ENCODE measurements at regions not wholly inside any gene's neighbourhood (a gene's known extent, or its start where the extent isn't known, plus 50 kb on each side); places are given as distances from the start of the nearest gene placed in this dataset.
"Not testable (repeated sequence)": the region's sequence is repeated elsewhere in the genome, so short reads cannot be mapped to it uniquely, and the experiment has no call there.

- no peak for DNase-seq (ENCODE audit: low read depth)
- Histone ChIP-seq H3K4me3 (ENCODE audit: low read depth, low read length) (no peak overlapping the region), H3K27me3 (ENCODE audit: control insufficient read depth, insufficient read depth, low read length) (no peaks in the 10 kb centered on the region), H3K36me3 (ENCODE audit: control insufficient read depth, insufficient read depth, low read length) (no peaks in the 10 kb centered on the region)
- TF ChIP-seq CTCF (IDR thresholded peaks at IDR 0.05; ENCODE audit: insufficient read depth, low read length, poor library complexity, severe bottlenecking) = no peak
Observed at GRCh38 chr7:65796205-65796604, 76.7 kb upstream of the VKORC1L1 start.

GRCh38 chr7:65797086-65797485 lies 75.8 kb upstream of the VKORC1L1 start:
- not testable (repeated sequence) for H3K36me3 ChIP-seq (ENCODE audit: control insufficient read depth, insufficient read depth, low read length); H3K27me3 ChIP-seq (ENCODE audit: control insufficient read depth, insufficient read depth, low read length); H3K4me3 ChIP-seq (ENCODE audit: low read depth, low read length); DNase-seq (ENCODE audit: low read depth)

GRCh38 chr7:65797566-65797965 lies 75.3 kb upstream of the VKORC1L1 start:
- not testable (repeated sequence) for H3K36me3 ChIP-seq (ENCODE audit: control insufficient read depth, insufficient read depth, low read length); H3K27me3 ChIP-seq (ENCODE audit: control insufficient read depth, insufficient read depth, low read length); H3K4me3 ChIP-seq (ENCODE audit: low read depth, low read length); DNase-seq (ENCODE audit: low read depth)

GRCh38 chr7:65798111-65799075 lies 74.5 kb upstream of the VKORC1L1 start:
- Histone ChIP-seq H3K27me3 (ENCODE audit: control insufficient read depth, insufficient read depth, low read length) (no peaks in the 10 kb centered on the region), H3K36me3 (ENCODE audit: control insufficient read depth, insufficient read depth, low read length) (no peaks in the 10 kb centered on the region), H3K4me3 (ENCODE audit: low read depth, low read length) (no peak overlapping the region)
- DNase-seq (ENCODE audit: low read depth) = no peak
- no peak for TF ChIP-seq CTCF (IDR thresholded peaks at IDR 0.05; ENCODE audit: insufficient read depth, low read length, poor library complexity, severe bottlenecking)

GRCh38 chr7:65800191-65800590 lies 72.7 kb upstream of the VKORC1L1 start:
- not testable (repeated sequence) for H3K36me3 ChIP-seq (ENCODE audit: control insufficient read depth, insufficient read depth, low read length); H3K4me3 ChIP-seq (ENCODE audit: low read depth, low read length); H3K27me3 ChIP-seq (ENCODE audit: control insufficient read depth, insufficient read depth, low read length); DNase-seq (ENCODE audit: low read depth)

- no peak for DNase-seq (ENCODE audit: low read depth)
- H3K36me3 ChIP-seq (ENCODE audit: control insufficient read depth, insufficient read depth, low read length) = no peaks in the 10 kb centered on the region
- H3K4me3 ChIP-seq (ENCODE audit: low read depth, low read length) = no peak overlapping the region
- no peaks in the 10 kb centered on the region for H3K27me3 ChIP-seq (ENCODE audit: control insufficient read depth, insufficient read depth, low read length)
- TF ChIP-seq CTCF (IDR thresholded peaks at IDR 0.05; ENCODE audit: insufficient read depth, low read length, poor library complexity, severe bottlenecking) = no peak
Observed at GRCh38 chr7:65800890-65801341, 72.0 kb upstream of the VKORC1L1 start.

- no peaks in the 10 kb centered on the region for H3K36me3 ChIP-seq (ENCODE audit: control insufficient read depth, insufficient read depth, low read length)
- no peak for TF ChIP-seq CTCF (IDR thresholded peaks at IDR 0.05; ENCODE audit: insufficient read depth, low read length, poor library complexity, severe bottlenecking)
Observed at GRCh38 chr7:65804887-65805286, 68.0 kb upstream of the VKORC1L1 start.

GRCh38 chr7:65807067-65807466 lies 65.8 kb upstream of the VKORC1L1 start:
- H3K27me3 ChIP-seq (ENCODE audit: control insufficient read depth, insufficient read depth, low read length); H3K4me3 ChIP-seq (ENCODE audit: low read depth, low read length); H3K36me3 ChIP-seq (ENCODE audit: control insufficient read depth, insufficient read depth, low read length); DNase-seq (ENCODE audit: low read depth): not testable (repeated sequence)

More at GRCh38 chr7:65804887-65805286, 68.0 kb upstream of the VKORC1L1 start:
- DNase-seq (ENCODE audit: low read depth) = no peak
- no peaks in the 10 kb centered on the region for H3K27me3 ChIP-seq (ENCODE audit: control insufficient read depth, insufficient read depth, low read length)
- no peak overlapping the region for H3K4me3 ChIP-seq (ENCODE audit: low read depth, low read length)
